Neuronal stem cell (in vitro differentiated cells): ENCODE measurements at regions not wholly inside any gene's neighbourhood (a gene's known extent, or its start where the extent isn't known, plus 50 kb on each side); places are given as distances from the start of the nearest gene placed in this dataset.

Source experiments
- DNase-seq: peaks from one replicate; pipeline ENCODE4 v3.0.0-alpha.2; 2013; ENCODE audit warnings: low spot score
- H2AFZ ChIP-seq: one replicate; pipeline ENCODE4 v1.6.1; 2013; ENCODE audit warnings: mild to moderate bottlenecking, low read length, inconsistent platforms
- H2AK5ac ChIP-seq: 2 replicates; pipeline ENCODE4 v1.6.1; 2013; ENCODE audit warnings: low read depth, mild to moderate bottlenecking, inconsistent platforms, low read length, moderate library complexity, mixed read lengths
- H2BK120ac ChIP-seq: 2 replicates; pipeline ENCODE4 v1.6.1; 2013; ENCODE audit warnings: low read depth, mild to moderate bottlenecking, inconsistent platforms, low read length, moderate library complexity, mixed read lengths
- H2BK12ac ChIP-seq: one replicate; pipeline ENCODE4 v1.6.1; 2013; ENCODE audit warnings: low read length, inconsistent platforms
- H2BK15ac ChIP-seq: 2 replicates; pipeline ENCODE4 v1.6.1; 2013; ENCODE audit warnings: mild to moderate bottlenecking, low read length, inconsistent platforms, mixed read lengths
- H2BK5ac ChIP-seq: one replicate; pipeline ENCODE4 v1.6.1; 2013; ENCODE audit warnings: inconsistent platforms, mild to moderate bottlenecking, low read length, moderate library complexity
- H3K14ac ChIP-seq: one replicate; pipeline ENCODE4 v1.6.1; 2013; ENCODE audit warnings: low read length, inconsistent platforms
- H3K18ac ChIP-seq: 2 replicates; pipeline ENCODE4 v1.6.1; 2013; ENCODE audit warnings: low read length, inconsistent platforms
- H3K23ac ChIP-seq: 2 replicates; pipeline ENCODE4 v1.6.1; 2013; ENCODE audit warnings: low read depth, mild to moderate bottlenecking, mixed read lengths, low read length, inconsistent platforms; ENCODE audit not compliant: poor library complexity
- H3K27ac ChIP-seq: replicated peaks from 3 replicates; pipeline ENCODE4 v1.5.1; 2013; ENCODE audit warnings: low read length, inconsistent platforms
- H3K27me3 ChIP-seq, 3 experiments: 2 replicates each; pipeline ENCODE4 v1.6.1; 2013; ENCODE audit warnings: low read length in 3 of 3, mild to moderate bottlenecking in 2 of 3, inconsistent platforms in 1 of 3, low read depth in 1 of 3, mixed read lengths in 1 of 3, moderate library complexity in 1 of 3; ENCODE audit not compliant: control insufficient read depth in 3 of 3, insufficient read depth in 3 of 3
- H3K36me3 ChIP-seq, 2 donors: replicated peaks in 1 of 2; 2 replicates each; pipeline ENCODE4 v1.6.1; 2013; ENCODE audit warnings: low read length in 2 of 2; ENCODE audit not compliant: control insufficient read depth in 2 of 2, insufficient read depth in 2 of 2
- H3K4ac ChIP-seq: 2 replicates; pipeline ENCODE4 v1.6.1; 2013; ENCODE audit warnings: inconsistent platforms, mild to moderate bottlenecking, low read length, moderate library complexity
- H3K4me1 ChIP-seq, 2 donors: 1 replicate in 1 of 2; 2 replicates in 1 of 2; pipeline ENCODE4 v1.6.1; 2013; ENCODE audit warnings: low read length in 2 of 2, low read depth in 1 of 2; ENCODE audit not compliant: control insufficient read depth in 2 of 2, insufficient read depth in 1 of 2
- H3K4me2 ChIP-seq: one replicate; pipeline ENCODE4 v1.6.1; 2013; ENCODE audit warnings: mild to moderate bottlenecking, low read length, inconsistent platforms; ENCODE audit not compliant: insufficient read depth, poor library complexity, severe bottlenecking
- H3K4me3 ChIP-seq, 2 donors: 2 replicates each; pipeline ENCODE4 v1.5.1; 2013; ENCODE audit warnings: low read length in 2 of 2, mild to moderate bottlenecking in 2 of 2, inconsistent platforms in 1 of 2, moderate library complexity in 1 of 2
- H3K79me1 ChIP-seq: one replicate; pipeline ENCODE4 v1.6.1; 2013; ENCODE audit warnings: low read depth, mild to moderate bottlenecking, inconsistent platforms, low read length, moderate library complexity
- H3K9ac ChIP-seq: one replicate; pipeline ENCODE4 v1.6.1; 2013; ENCODE audit warnings: mild to moderate bottlenecking, low read depth, low read length, inconsistent platforms; ENCODE audit not compliant: poor library complexity
- H3K9me3 ChIP-seq, 2 donors: replicated peaks in 1 of 2; 2 replicates each; pipeline versions ENCODE3 to v1.6.1; 2013; ENCODE audit warnings: low read length in 2 of 2, mild to moderate bottlenecking in 2 of 2, inconsistent platforms in 1 of 2, low read depth in 1 of 2, mixed read lengths in 1 of 2, moderate library complexity in 1 of 2; ENCODE audit not compliant: control insufficient read depth in 2 of 2, insufficient read depth in 1 of 2
- H4K8ac ChIP-seq: one replicate; pipeline ENCODE4 v1.6.1; 2013; ENCODE audit warnings: low read depth, mild to moderate bottlenecking, inconsistent platforms, low read length, moderate library complexity
- H4K91ac ChIP-seq: one replicate; pipeline ENCODE4 v1.6.1; 2013; ENCODE audit warnings: low read length, low read depth, mild to moderate bottlenecking, inconsistent platforms; ENCODE audit not compliant: poor library complexity
- WGBS, 2 donors: extraction: QIAGEN DNeasy Blood & Tissue Kit; methylation state at CpG; one replicate each; pipeline ENCODE4 v1.1.7; 2013; ENCODE audit warnings: missing lambda C conversion rate in 2 of 2, mixed read lengths in 1 of 2; ENCODE audit not compliant: insufficient read length in 2 of 2, insufficient replicate concordance in 1 of 2; ENCODE audit errors: extremely low coverage in 2 of 2; 5-methylcytosine and 5-hydroxymethylcytosine counted together

- H3K27ac ChIP-seq: no peak overlapping the region
- no peaks in the 10 kb centered on the region for H3K79me1 ChIP-seq
- peaks cover 0 to 3% (median 0%) of the 10 kb centered on the region in 3 experiments for H3K27me3 ChIP-seq
- peaks cover 0 to 3% of the 10 kb centered on the region in 2 donors for H3K4me1 ChIP-seq
- H3K4ac ChIP-seq: no peak overlapping the region
- no peak overlapping the region for H2BK15ac ChIP-seq
- H3K4me3 ChIP-seq: no peak overlapping the region
- no peak overlapping the region for H2BK5ac ChIP-seq
- H3K9ac ChIP-seq: no peak overlapping the region
- H2AFZ ChIP-seq: no peak overlapping the region
- H3K23ac ChIP-seq: no peak overlapping the region
- H2BK120ac ChIP-seq: no peak overlapping the region
- H4K8ac ChIP-seq: no peak overlapping the region
- no peak for DNase-seq
- no peak overlapping the region for H4K91ac ChIP-seq
- no peaks in the 10 kb centered on the region for H3K9me3 ChIP-seq
- H3K36me3 ChIP-seq: no peaks in the 10 kb centered on the region
- WGBS, 2 donors: no CpG with 5 or more reads among the region's 5 CpGs
- no peak overlapping the region for H3K14ac ChIP-seq
- H3K18ac ChIP-seq: no peak overlapping the region
- no peak overlapping the region for H3K4me2 ChIP-seq
- no peak overlapping the region for H2BK12ac ChIP-seq
- no peak overlapping the region for H2AK5ac ChIP-seq
These were observed 256.8 kb upstream of the HS3ST1 start for GRCh38 chr4:11685481-11685880.

GRCh38 chr4:11675051-11675800, 246.5 kb upstream of the HS3ST1 start:
- no peaks in the 10 kb centered on the region for H3K36me3 ChIP-seq
- no peaks in the 10 kb centered on the region for H3K79me1 ChIP-seq
- H2BK15ac ChIP-seq: no peak overlapping the region
- H3K27me3 ChIP-seq: no peaks in the 10 kb centered on the region
- no peak overlapping the region for H3K4me3 ChIP-seq
- no peaks in the 10 kb centered on the region for H3K9me3 ChIP-seq
- no peak overlapping the region for H2BK12ac ChIP-seq
- H4K91ac ChIP-seq: no peak overlapping the region
- H4K8ac ChIP-seq: no peak overlapping the region
- WGBS, 2 donors: no CpG with 5 or more reads among the region's 3 CpGs
- no peak overlapping the region for H3K4ac ChIP-seq
- no peak overlapping the region for H2BK5ac ChIP-seq
- no peak overlapping the region for H3K9ac ChIP-seq
- H3K4me1 ChIP-seq: no peaks in the 10 kb centered on the region
- H3K18ac ChIP-seq: no peak overlapping the region
- H3K14ac ChIP-seq: no peak overlapping the region
- H2BK120ac ChIP-seq: no peak overlapping the region
- DNase-seq: no peak
- H3K27ac ChIP-seq: no peak overlapping the region
- H3K23ac ChIP-seq: no peak overlapping the region
- no peak overlapping the region for H2AFZ ChIP-seq
- no peak overlapping the region for H2AK5ac ChIP-seq
- no peak overlapping the region for H3K4me2 ChIP-seq

GRCh38 chr4:11670304-11670703, 241.6 kb upstream of the HS3ST1 start:
- Histone ChIP-seq H2AFZ (no peak overlapping the region), H2BK15ac (no peak overlapping the region), H3K14ac (no peak overlapping the region), H3K9ac (no peak overlapping the region), H2BK120ac (no peak overlapping the region), H3K4me3 (no peak overlapping the region), H3K9me3 (no peaks in the 10 kb centered on the region), H3K36me3 (no peaks in the 10 kb centered on the region), H3K4me1 (no peaks in the 10 kb centered on the region), H4K91ac (no peak overlapping the region), H2BK12ac (no peak overlapping the region), H4K8ac (no peak overlapping the region), H3K4ac (no peak overlapping the region), H3K27ac (no peak overlapping the region), H3K27me3 (no peaks in the 10 kb centered on the region), H3K23ac (no peak overlapping the region), H2AK5ac (no peak overlapping the region), H3K79me1 (no peaks in the 10 kb centered on the region), H2BK5ac (no peak overlapping the region), H3K18ac (no peak overlapping the region), H3K4me2 (no peak overlapping the region)
- DNase-seq: no peak

- WGBS, 2 donors: no CpG with 5 or more reads among the region's 2 CpGs
- H3K4me1 ChIP-seq: no peaks in the 10 kb centered on the region
These were observed 240.5 kb upstream of the HS3ST1 start for GRCh38 chr4:11669156-11669555.

More at GRCh38 chr4:11669156-11669555, 240.5 kb upstream of the HS3ST1 start:
- H3K14ac ChIP-seq: no peak overlapping the region
- no peak for DNase-seq
- H2BK12ac ChIP-seq: no peak overlapping the region
- no peak overlapping the region for H3K4me3 ChIP-seq
- H2BK5ac ChIP-seq: no peak overlapping the region
- no peaks in the 10 kb centered on the region for H3K9me3 ChIP-seq
- no peak overlapping the region for H3K18ac ChIP-seq
- no peak overlapping the region for H4K91ac ChIP-seq
- H4K8ac ChIP-seq: no peak overlapping the region
- no peak overlapping the region for H3K9ac ChIP-seq
- H2BK120ac ChIP-seq: no peak overlapping the region
- H3K4me2 ChIP-seq: no peak overlapping the region
- H3K23ac ChIP-seq: no peak overlapping the region
- H2AFZ ChIP-seq: no peak overlapping the region
- no peak overlapping the region for H2AK5ac ChIP-seq
- H3K27ac ChIP-seq: no peak overlapping the region
- H3K36me3 ChIP-seq: no peaks in the 10 kb centered on the region
- H3K27me3 ChIP-seq: no peaks in the 10 kb centered on the region
- no peak overlapping the region for H3K4ac ChIP-seq
- no peak overlapping the region for H2BK15ac ChIP-seq
- H3K79me1 ChIP-seq: no peaks in the 10 kb centered on the region
